ENCODE measurements at regions not wholly inside any gene's neighbourhood (a gene's known extent, or its start where the extent isn't known, plus 50 kb on each side); places are given as distances from the start of the nearest gene placed in this dataset.

DNA sequence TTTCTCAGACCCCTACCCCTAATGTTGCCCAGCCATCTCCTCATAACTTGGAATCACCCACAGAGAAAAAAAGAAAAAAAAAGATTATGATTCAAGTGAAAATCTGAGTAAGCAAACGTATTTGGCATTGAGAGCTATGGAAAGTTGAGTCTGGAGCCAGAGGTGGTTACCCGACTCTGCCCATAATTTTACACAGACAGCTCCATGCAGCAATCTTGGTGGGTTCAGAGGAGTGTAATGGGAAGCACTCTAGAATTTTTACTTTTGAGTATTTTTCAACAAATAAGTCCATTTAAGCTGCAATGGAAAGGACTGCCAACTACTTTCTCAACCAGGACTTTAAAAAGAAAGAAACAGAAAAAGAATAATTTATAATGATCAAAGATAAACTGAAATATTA, 62.7 kb downstream of the ZC3H11B start:
- TF ChIP-seq, protein P1, sequence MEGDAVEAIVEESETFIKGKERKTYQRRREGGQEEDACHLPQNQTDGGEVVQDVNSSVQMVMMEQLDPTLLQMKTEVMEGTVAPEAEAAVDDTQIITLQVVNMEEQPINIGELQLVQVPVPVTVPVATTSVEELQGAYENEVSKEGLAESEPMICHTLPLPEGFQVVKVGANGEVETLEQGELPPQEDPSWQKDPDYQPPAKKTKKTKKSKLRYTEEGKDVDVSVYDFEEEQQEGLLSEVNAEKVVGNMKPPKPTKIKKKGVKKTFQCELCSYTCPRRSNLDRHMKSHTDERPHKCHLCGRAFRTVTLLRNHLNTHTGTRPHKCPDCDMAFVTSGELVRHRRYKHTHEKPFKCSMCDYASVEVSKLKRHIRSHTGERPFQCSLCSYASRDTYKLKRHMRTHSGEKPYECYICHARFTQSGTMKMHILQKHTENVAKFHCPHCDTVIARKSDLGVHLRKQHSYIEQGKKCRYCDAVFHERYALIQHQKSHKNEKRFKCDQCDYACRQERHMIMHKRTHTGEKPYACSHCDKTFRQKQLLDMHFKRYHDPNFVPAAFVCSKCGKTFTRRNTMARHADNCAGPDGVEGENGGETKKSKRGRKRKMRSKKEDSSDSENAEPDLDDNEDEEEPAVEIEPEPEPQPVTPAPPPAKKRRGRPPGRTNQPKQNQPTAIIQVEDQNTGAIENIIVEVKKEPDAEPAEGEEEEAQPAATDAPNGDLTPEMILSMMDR (IDR thresholded peaks at IDR 0.05) = no peak
- no peak for TF ChIP-seq POLR2A (IDR thresholded peaks at IDR 0.05)

Data from adrenal gland (tissue), 5 donors.